ENCODE measurements at regions not wholly inside any gene's neighbourhood (a gene's known extent, or its start where the extent isn't known, plus 50 kb on each side); places are given as distances from the start of the nearest gene placed in this dataset.
"Not testable (repeated sequence)": the region's sequence is repeated elsewhere in the genome, so short reads cannot be mapped to it uniquely, and the experiment has no call there.

DNA sequence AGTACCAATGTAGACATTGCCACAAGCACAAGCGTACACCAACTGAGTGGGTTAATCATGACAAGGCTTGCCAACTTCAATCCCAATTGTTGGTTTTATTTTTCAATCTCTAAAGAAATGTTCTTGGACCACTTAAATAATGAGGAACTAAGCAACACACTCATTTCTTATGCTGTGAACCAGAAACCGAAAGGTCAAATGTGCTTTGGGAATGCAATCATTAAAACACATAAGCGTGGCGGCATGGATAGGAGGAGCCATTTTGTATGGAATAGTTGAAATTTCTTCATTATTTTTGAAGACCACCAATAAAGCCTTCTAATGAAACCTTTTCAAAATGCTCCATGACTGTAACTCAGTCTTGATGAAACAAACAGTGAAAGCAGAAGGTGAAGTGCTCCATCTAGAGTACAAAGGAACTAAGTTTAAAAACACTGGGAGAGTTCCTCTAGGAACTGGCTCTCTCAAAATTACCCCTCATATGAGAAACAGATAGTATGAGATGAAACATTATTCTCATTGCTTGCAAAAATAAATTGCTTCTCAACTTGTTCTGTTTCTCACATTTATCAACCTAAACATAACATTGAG, 113.2 kb upstream of the CHST9 start:
- intact Hi-C loops (cut with DNase I; ENCODE audit: low total_unique reads): no loop called here
- WGBS, 2 donors: 76 to 78% methylated on average over 4 of the region's 4 CpGs
- DNase-seq (ENCODE audit: low spot score in 2 of 2): no peak
- H3K4me3 ChIP-seq (ENCODE audit: low read depth, poor library complexity, severe bottlenecking): no peak overlapping the region
- TF ChIP-seq POLR2A (IDR thresholded peaks at IDR 0.05): no peak
- TF ChIP-seq, protein P1, sequence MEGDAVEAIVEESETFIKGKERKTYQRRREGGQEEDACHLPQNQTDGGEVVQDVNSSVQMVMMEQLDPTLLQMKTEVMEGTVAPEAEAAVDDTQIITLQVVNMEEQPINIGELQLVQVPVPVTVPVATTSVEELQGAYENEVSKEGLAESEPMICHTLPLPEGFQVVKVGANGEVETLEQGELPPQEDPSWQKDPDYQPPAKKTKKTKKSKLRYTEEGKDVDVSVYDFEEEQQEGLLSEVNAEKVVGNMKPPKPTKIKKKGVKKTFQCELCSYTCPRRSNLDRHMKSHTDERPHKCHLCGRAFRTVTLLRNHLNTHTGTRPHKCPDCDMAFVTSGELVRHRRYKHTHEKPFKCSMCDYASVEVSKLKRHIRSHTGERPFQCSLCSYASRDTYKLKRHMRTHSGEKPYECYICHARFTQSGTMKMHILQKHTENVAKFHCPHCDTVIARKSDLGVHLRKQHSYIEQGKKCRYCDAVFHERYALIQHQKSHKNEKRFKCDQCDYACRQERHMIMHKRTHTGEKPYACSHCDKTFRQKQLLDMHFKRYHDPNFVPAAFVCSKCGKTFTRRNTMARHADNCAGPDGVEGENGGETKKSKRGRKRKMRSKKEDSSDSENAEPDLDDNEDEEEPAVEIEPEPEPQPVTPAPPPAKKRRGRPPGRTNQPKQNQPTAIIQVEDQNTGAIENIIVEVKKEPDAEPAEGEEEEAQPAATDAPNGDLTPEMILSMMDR (IDR thresholded peaks at IDR 0.05): no peak

DNA sequence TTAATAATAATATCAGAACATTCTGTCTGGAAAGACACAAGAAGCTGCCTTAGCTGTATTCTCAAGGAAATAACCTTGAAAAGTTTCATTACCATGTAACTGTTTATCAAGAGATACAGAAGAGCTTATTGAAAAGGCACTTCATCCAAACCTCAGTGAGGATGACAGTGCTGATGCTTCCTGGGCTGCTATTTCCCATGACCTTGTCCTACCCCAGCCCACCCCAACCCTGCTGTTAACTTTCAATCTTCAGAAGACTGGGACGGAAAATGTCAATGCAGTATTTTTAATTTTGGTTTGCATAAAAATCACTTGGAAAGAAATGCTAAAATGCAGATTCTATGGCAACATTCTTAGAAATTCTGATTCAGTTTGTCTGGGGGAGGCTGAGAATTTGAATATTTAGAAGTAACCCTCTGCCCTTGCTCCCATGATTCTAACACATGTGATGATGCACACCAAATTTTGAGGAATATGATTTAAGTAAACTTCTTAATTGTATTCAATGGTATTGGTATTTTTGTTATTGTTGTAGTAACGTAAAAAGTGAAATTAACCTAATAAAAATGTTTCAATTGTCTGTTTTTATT, 101.0 kb upstream of the CHST9 start:
- intact Hi-C loops (cut with DNase I; ENCODE audit: low total_unique reads): not testable (repeated sequence)

DNA sequence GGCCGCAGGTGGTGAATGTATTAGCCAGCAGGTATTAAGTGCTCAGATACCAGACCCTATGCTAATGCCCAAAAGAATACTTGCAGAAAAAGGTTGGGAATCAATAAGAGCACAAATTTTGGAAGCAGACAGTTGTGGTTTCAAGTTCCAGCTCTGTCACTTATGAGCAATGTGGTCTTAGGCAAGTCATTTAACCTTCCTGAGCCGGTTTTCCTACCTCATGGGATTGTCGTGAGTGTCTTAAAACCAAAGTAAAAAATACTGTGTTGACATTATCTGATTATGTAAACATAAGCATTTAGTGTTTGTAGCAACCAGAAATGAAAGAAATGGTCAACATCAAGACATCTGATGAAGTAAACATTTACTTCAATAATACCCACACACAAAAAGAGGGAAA, 93.0 kb upstream of the CHST9 start:
- WGBS, 2 donors: 83 to 85% methylated on average over 3 of the region's 3 CpGs
- intact Hi-C loops (cut with DNase I; ENCODE audit: low total_unique reads): no loop called here
- no peak for DNase-seq (ENCODE audit: low spot score in 2 of 2)
- no peak overlapping the region for H3K4me3 ChIP-seq (ENCODE audit: low read depth, poor library complexity, severe bottlenecking)
- TF ChIP-seq POLR2A (IDR thresholded peaks at IDR 0.05): no peak
- TF ChIP-seq, protein P1 (IDR thresholded peaks at IDR 0.05): no peak

More for the DNA sequence above, 101.0 kb upstream of the CHST9 start:
- not testable (repeated sequence) for DNase-seq (ENCODE audit: low spot score in 2 of 2); H3K4me3 ChIP-seq (ENCODE audit: low read depth, poor library complexity, severe bottlenecking)
- WGBS, 2 donors: 73 to 76% methylated on average over 2 of the region's 2 CpGs

DNA sequence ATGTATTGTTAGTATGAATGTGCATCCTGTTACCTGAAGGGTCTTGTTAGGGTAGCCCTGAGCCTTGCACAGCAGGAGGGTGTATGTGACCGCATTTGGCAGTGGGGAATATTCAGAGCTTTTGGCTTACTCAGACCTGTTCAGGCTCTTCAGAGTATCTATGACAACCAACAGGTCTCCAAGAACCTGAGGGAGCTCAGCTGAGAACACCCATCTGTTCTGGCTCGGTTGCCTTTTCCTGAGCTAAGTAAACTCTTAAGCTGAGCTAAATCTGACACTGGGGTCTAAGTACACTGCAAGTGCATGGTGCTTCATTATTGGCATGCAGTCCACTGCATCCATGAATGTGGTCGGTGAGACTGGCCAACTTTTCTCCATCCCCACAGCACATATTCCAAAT, 92.4 kb upstream of the CHST9 start:
- WGBS, 2 donors: 74 to 76% methylated on average over 3 of the region's 3 CpGs
- intact Hi-C loops (cut with DNase I; ENCODE audit: low total_unique reads): no loop called here
- TF ChIP-seq POLR2A (IDR thresholded peaks at IDR 0.05): no peak
- TF ChIP-seq, protein P1 (IDR thresholded peaks at IDR 0.05): no peak
- no peak overlapping the region for H3K4me3 ChIP-seq (ENCODE audit: low read depth, poor library complexity, severe bottlenecking)
- DNase-seq (ENCODE audit: low spot score in 2 of 2): no peak

DNA sequence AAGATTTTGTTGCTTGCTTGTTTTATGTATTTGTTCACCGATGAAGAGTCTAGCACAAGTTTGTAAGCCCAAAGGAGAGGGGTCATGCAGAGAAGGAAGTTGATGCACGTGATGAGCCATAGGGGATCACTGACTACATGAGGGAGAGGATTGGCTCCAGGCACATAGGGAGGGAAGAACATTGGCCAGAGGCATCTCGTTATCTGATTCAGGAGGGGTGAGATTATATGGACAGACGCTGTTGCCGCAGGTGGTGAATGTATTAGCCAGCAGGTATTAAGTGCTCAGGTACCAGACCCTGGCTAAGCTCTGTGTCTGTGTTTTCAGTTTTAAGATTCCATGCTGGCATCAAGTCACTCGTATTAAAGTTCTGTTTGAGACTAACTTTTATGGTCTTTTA, 91.8 kb upstream of the CHST9 start:
- no peak overlapping the region for H3K4me3 ChIP-seq (ENCODE audit: low read depth, poor library complexity, severe bottlenecking)
- WGBS, 2 donors: 76 to 77% methylated on average over 6 of the region's 6 CpGs
- no peak for DNase-seq (ENCODE audit: low spot score in 2 of 2)
- TF ChIP-seq, protein P1 (IDR thresholded peaks at IDR 0.05): no peak
- TF ChIP-seq POLR2A (IDR thresholded peaks at IDR 0.05): no peak
- intact Hi-C loops (cut with DNase I; ENCODE audit: low total_unique reads): no loop called here

DNA sequence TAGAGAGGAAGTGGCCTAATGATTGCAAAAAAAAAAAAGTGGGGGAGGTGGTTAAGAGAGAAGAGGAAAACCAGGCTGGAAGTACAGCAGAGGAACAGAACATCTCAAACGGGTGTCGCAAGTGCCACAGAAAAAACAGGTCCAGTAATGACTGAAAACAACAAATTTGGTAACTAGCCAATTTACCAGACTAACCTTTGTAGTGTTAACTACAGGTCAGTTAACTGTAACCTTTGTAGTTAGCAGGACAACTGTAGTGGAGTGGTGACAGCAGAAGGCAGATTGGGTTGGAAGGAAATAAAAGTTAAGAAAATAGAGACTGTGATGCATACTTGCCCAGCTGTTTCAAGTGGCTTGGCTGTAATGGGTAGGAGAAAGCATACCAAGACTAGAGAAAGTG, 91.4 kb upstream of the CHST9 start:
- WGBS, 2 donors: 78 to 80% methylated on average over 2 of the region's 2 CpGs
- TF ChIP-seq, protein P1 (IDR thresholded peaks at IDR 0.05): no peak
- no peak for TF ChIP-seq POLR2A (IDR thresholded peaks at IDR 0.05)
- intact Hi-C loops (cut with DNase I; ENCODE audit: low total_unique reads): no loop called here
- no peak overlapping the region for H3K4me3 ChIP-seq (ENCODE audit: low read depth, poor library complexity, severe bottlenecking)
- no peak for DNase-seq (ENCODE audit: low spot score in 2 of 2)

All from lower leg skin (tissue), 4 donors.